Parathyroid adenoma (tissue), 2 donors: ENCODE measurements at regions not wholly inside any gene's neighbourhood (a gene's known extent, or its start where the extent isn't known, plus 50 kb on each side); places are given as distances from the start of the nearest gene placed in this dataset.
A peak's percentile ranks its signal among the peaks of the same experiment; 100 is the strongest.
"Not testable (repeated sequence)": the region's sequence is repeated elsewhere in the genome, so short reads cannot be mapped to it uniquely, and the experiment has no call there.

Experiments used
- H2AFZ ChIP-seq: fragments of 300-600 bp; sonication (generic); one replicate; pipeline ENCODE4 v1.7.0; 2017; ENCODE audit warnings: antibody characterized with exemption, mild to moderate bottlenecking
- H3K27ac ChIP-seq: fragments of 300-600 bp; sonication (generic); one replicate; pipeline ENCODE4 v1.7.0; 2017
- H3K27me3 ChIP-seq: fragments of 300-600 bp; sonication (generic); one replicate; pipeline ENCODE4 v1.7.0; 2017; ENCODE audit warnings: low read length; ENCODE audit not compliant: control insufficient read depth, insufficient read depth
- H3K36me3 ChIP-seq: fragments of 300-600 bp; sonication (generic); one replicate; pipeline ENCODE4 v1.7.0; 2017; ENCODE audit warnings: low read length; ENCODE audit not compliant: control insufficient read depth, insufficient read depth
- H3K4me1 ChIP-seq: fragments of 300-600 bp; sonication (generic); one replicate; pipeline ENCODE4 v1.7.0; 2017; ENCODE audit warnings: control low read depth
- H3K4me2 ChIP-seq: fragments of 300-600 bp; sonication (generic); one replicate; pipeline ENCODE4 v1.7.0; 2017; ENCODE audit warnings: low read length
- H3K4me3 ChIP-seq: fragments of 300-600 bp; sonication (generic); one replicate; pipeline ENCODE4 v1.7.0; 2017; ENCODE audit warnings: low read depth, low read length
- H3K79me2 ChIP-seq: fragments of 300-600 bp; sonication (generic); one replicate; pipeline ENCODE4 v1.7.0; 2017; ENCODE audit warnings: control low read depth
- H3K9ac ChIP-seq: fragments of 300-600 bp; sonication (generic); one replicate; pipeline ENCODE4 v1.7.0; 2017; ENCODE audit warnings: mild to moderate bottlenecking
- H3K9me3 ChIP-seq: fragments of 300-600 bp; sonication (generic); one replicate; pipeline ENCODE4 v1.7.0; 2017; ENCODE audit warnings: low read length; ENCODE audit not compliant: control insufficient read depth
- TF ChIP-seq, protein P1 (sequence below): fragments of 300-600 bp; sonication (generic); IDR thresholded peaks from one replicate; pipeline ENCODE4 v1.7.0; 2017; ENCODE audit warnings: antibody characterized with exemption, mild to moderate bottlenecking
- donor health status: primary hyperparathyroidism.

DNA sequence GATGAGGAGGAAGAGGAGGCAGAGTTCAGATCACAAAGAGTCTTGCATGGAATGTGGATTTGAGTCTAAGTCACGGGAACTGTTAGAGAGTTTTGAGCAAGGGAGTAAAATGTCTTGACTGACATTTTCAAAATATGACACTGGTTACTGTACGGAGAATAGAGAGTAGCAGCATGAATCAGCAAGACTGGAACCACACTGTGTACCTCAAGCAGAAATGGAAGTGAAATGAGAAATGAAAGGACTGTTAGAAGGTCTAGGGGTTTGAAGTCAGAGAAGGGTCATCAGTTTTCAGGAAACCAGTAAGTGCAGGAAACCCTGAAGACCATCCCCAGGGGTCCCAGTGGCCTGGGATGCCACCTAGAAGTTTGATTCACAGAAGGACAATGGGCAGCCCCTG, 236.3 kb downstream of the GALC start:
- H2AFZ ChIP-seq = no peak overlapping the region
- H3K27me3 ChIP-seq = no peaks in the 10 kb centered on the region
- no peaks in the 10 kb centered on the region for H3K36me3 ChIP-seq
- H3K79me2 ChIP-seq = no peaks in the 10 kb centered on the region
- no peaks in the 10 kb centered on the region for H3K9me3 ChIP-seq
- H3K9ac ChIP-seq = no peak overlapping the region
- no peaks in the 10 kb centered on the region for H3K4me1 ChIP-seq
- H3K27ac ChIP-seq = no peak overlapping the region
- H3K4me3 ChIP-seq = no peak overlapping the region
- H3K4me2 ChIP-seq = no peak overlapping the region
- TF ChIP-seq, protein P1, sequence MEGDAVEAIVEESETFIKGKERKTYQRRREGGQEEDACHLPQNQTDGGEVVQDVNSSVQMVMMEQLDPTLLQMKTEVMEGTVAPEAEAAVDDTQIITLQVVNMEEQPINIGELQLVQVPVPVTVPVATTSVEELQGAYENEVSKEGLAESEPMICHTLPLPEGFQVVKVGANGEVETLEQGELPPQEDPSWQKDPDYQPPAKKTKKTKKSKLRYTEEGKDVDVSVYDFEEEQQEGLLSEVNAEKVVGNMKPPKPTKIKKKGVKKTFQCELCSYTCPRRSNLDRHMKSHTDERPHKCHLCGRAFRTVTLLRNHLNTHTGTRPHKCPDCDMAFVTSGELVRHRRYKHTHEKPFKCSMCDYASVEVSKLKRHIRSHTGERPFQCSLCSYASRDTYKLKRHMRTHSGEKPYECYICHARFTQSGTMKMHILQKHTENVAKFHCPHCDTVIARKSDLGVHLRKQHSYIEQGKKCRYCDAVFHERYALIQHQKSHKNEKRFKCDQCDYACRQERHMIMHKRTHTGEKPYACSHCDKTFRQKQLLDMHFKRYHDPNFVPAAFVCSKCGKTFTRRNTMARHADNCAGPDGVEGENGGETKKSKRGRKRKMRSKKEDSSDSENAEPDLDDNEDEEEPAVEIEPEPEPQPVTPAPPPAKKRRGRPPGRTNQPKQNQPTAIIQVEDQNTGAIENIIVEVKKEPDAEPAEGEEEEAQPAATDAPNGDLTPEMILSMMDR = no peak

DNA sequence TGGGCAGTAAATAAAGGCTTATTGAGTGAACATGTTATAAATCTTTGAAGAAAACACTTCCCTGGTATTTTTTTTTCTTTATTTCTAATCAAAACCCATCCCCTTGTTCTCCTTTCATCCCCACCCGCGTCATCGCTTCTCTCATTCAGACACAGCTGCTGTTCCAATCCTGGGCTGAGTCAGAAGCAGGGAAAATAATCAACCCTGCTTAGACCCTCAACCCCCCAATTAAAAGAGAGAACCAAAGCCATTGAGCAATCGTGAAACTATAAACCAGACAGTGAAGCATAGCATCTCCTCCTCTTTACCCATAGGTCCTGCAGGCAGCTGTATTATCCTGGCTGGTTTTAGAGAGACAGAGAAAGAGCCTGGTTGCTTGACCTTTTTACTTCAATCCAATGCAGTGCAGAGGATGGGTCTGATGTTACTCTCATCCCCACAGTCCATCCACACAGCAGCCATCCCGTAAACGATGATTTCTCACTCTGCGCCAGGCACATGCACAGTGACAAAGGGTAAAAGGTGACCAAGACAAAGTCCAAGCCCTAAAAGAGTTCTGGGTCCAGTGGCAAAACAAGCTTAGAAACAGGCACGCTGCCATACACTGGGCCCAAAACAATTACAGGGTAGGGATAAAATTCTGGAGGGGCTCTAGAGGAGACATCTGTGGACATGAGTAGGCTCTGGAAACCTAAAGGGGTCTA, 238.3 kb downstream of the GALC start:
- no peak overlapping the region for H2AFZ ChIP-seq
- no peaks in the 10 kb centered on the region for H3K36me3 ChIP-seq
- no peaks in the 10 kb centered on the region for H3K9me3 ChIP-seq
- H3K4me3 ChIP-seq = no peak overlapping the region
- TF ChIP-seq, protein P1 = no peak
- H3K4me2 ChIP-seq = no peak overlapping the region
- no peaks in the 10 kb centered on the region for H3K79me2 ChIP-seq
- no peaks in the 10 kb centered on the region for H3K4me1 ChIP-seq
- H3K27ac ChIP-seq = no peak overlapping the region
- no peak overlapping the region for H3K9ac ChIP-seq
- no peaks in the 10 kb centered on the region for H3K27me3 ChIP-seq

DNA sequence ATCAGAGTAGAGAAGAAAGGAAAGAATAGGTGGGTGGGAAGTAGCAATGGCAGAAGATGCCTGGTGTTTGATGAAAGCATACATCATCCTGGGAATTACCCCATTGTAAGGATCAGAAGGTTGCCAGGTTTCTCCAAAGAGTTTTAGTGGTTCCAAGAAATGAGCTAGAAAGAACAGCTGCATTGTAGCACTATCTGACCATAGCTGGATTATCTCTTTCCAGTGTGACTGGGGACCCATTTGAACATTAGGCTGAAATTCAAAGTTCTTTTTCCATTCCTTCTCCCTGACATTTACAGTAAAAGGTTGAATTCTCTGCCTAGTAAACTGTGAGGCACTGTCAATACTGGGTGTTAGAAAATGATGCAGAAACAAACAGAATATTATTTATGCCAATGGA, 244.4 kb downstream of the GALC start:
- Histone ChIP-seq H3K4me1 (no peaks in the 10 kb centered on the region), H2AFZ (no peak overlapping the region), H3K27ac (no peak overlapping the region), H3K79me2 (no peaks in the 10 kb centered on the region), H3K4me3 (no peak overlapping the region), H3K4me2 (no peak overlapping the region), H3K9me3 (no peaks in the 10 kb centered on the region), H3K36me3 (no peaks in the 10 kb centered on the region), H3K27me3 (no peaks in the 10 kb centered on the region), H3K9ac (no peak overlapping the region)
- TF ChIP-seq, protein P1 = no peak

DNA sequence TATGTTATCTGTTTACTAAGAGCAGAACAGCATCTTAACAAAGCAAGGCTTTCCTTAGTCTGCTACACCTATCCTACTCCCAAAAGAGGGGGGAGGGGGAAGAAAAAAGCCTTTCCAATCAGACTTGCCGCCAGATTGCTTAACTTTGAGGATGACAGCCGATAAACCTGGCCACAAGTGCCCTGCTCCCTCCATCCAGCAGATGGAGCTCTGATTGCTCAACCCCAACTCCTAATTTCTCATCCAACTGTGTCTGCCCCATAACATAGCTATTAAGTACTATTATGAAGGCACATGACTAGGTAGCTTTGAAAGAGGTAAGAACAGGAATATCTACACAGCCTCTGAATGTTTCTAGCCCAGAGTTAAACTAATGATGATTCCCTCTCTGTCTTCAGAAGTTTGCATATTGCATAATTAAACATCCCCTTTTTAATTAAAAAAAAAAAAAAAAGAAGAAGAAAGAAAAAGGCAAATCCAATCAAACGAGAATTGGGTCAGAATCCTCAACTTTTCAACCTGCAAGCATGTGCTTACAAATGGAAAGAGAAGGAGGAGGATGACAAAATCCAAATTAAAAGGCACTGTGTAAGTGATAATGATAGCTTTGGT, 247.4 kb downstream of the GALC start:
- TF ChIP-seq, protein P1 = peak; percentile 36

DNA sequence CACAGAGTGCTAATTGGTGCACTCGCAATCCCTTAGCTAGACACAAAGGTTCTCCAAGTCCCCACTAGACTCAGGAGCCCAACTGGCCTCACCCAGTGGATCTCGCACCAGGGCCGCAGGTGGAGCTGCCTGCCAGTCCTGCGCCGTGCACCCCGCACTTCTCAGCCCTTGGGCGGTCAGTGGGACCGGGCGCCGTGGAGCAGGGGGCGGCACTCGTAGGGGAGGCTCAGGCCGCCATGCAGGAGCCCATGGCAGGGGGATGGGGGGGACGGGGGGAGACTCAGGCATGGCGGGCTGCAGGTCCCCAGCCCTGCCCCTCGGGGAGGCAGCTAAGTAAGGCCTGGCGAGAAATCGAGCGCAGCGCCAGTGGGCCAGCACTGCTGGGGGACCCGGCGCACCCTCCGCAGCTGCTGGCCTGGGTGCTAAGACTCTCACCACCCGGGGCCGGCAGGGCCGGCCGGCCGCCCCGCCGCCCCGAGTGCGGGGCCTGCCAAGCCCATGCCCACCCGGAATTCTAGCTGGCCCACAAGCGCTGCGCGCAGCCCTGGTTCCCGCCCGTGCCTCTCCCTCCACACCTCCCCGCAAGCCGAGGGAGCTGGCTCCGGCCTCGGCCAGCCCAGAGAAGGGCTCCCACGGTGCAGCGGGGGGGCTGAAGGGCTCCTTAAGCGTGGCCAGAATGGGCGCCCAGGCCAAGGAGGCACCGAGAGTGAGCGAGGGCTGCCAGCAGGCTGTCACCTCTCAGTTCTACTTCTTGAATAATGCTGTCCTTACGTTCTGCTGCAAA, 258.2 kb downstream of the GALC start:
- H3K36me3 ChIP-seq, H2AFZ ChIP-seq, H3K9me3 ChIP-seq, H3K79me2 ChIP-seq, H3K4me1 ChIP-seq, H3K9ac ChIP-seq, H3K4me3 ChIP-seq, H3K27ac ChIP-seq, H3K27me3 ChIP-seq, H3K4me2 ChIP-seq: not testable (repeated sequence)

More for the DNA sequence above, 247.4 kb downstream of the GALC start:
- no peak overlapping the region for H3K9ac ChIP-seq
- no peak overlapping the region for H2AFZ ChIP-seq
- H3K4me2 ChIP-seq = no peak overlapping the region
- H3K4me3 ChIP-seq = no peak overlapping the region
- H3K9me3 ChIP-seq = peaks cover 3% of the 10 kb centered on the region
- no peaks in the 10 kb centered on the region for H3K79me2 ChIP-seq
- no peak overlapping the region for H3K27ac ChIP-seq
- no peaks in the 10 kb centered on the region for H3K36me3 ChIP-seq
- no peaks in the 10 kb centered on the region for H3K4me1 ChIP-seq
- H3K27me3 ChIP-seq = no peaks in the 10 kb centered on the region

DNA sequence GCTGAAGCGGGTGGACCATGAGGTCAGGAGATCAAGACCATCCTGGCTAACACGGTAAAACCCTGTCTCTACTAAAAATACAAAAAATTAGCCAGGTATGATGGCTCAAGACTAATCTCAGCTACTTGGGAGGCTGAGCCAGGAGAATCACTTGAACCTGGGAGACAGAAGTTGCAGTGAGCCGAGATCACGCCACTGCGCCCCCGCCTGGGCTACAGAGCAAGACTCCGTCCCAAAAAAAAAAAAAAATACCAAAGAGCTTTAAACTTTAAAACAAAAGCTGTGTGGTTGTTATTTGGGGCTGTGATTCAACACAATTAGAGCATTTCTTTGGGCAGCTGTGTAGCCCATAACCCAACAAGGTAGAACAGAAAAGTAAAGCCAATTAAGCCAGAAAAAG, 259.9 kb downstream of the GALC start:
- H3K9ac ChIP-seq, H3K4me1 ChIP-seq, H3K36me3 ChIP-seq, H3K27ac ChIP-seq, H3K4me2 ChIP-seq, H3K79me2 ChIP-seq, H3K27me3 ChIP-seq, H3K9me3 ChIP-seq, H3K4me3 ChIP-seq, H2AFZ ChIP-seq: not testable (repeated sequence)
